B cell (primary cell): ENCODE measurements at regions not wholly inside any gene's neighbourhood (a gene's known extent, or its start where the extent isn't known, plus 50 kb on each side); places are given as distances from the start of the nearest gene placed in this dataset.

Source experiments
- CTCF ChIP-seq: fragments of 200-600 bp; IDR thresholded peaks from one replicate; pipeline ENCODE4 v1.8.0; 2022; ENCODE audit warnings: antibody characterized with exemption, mild to moderate bottlenecking
- EZH2 ChIP-seq: IDR thresholded peaks from 2 replicates; pipeline ENCODE4 v1.6.1; 2012; ENCODE audit warnings: borderline replicate concordance, low read depth, mild to moderate bottlenecking, moderate library complexity, low read length; ENCODE audit not compliant: insufficient read depth, poor library complexity, severe bottlenecking

GRCh38 chr4:138916763-138917162, 98.8 kb upstream of the NOCT start:
- no peak for TF ChIP-seq CTCF
- no peak for TF ChIP-seq EZH2
